Astrocyte (in vitro differentiated cells and primary cell): ENCODE measurements at regions not wholly inside any gene's neighbourhood (a gene's known extent, or its start where the extent isn't known, plus 50 kb on each side); places are given as distances from the start of the nearest gene placed in this dataset.

Experiments used
- DNase-seq: peaks from one replicate; pipeline ENCODE4 v3.0.0-alpha.2; 2010; ENCODE audit warnings: low read depth
- FAIRE-seq: peaks from 2 replicates; lab custom pipeline; 2011; peaks lifted over from hg19 to GRCh38; lab: Jason Lieb, UNC
- H2AFZ ChIP-seq: 2 replicates; pipeline ENCODE4 v1.6.0; 2012; ENCODE audit warnings: low read depth, low read length, inconsistent platforms
- H3K27ac ChIP-seq: 2 replicates; pipeline ENCODE4 v1.5.1; 2011; ENCODE audit warnings: low read depth, low read length, inconsistent platforms
- H3K27me3 ChIP-seq: 2 replicates; pipeline ENCODE4 v1.6.0; 2011; ENCODE audit warnings: low read length, inconsistent platforms; ENCODE audit not compliant: insufficient read depth
- H3K36me3 ChIP-seq: 2 replicates; pipeline ENCODE4 v1.5.1; 2011; ENCODE audit warnings: low read length, inconsistent platforms; ENCODE audit not compliant: insufficient read depth
- H3K4me1 ChIP-seq: 2 replicates; pipeline ENCODE4 v1.5.1; 2011; ENCODE audit warnings: low read length, inconsistent platforms; ENCODE audit not compliant: insufficient read depth
- H3K4me2 ChIP-seq: 2 replicates; pipeline ENCODE4 v1.6.0; 2012; ENCODE audit warnings: low read length, inconsistent platforms
- H3K4me3 ChIP-seq: 2 replicates; pipeline ENCODE4 v1.5.1; 2011; ENCODE audit warnings: low read depth, mild to moderate bottlenecking, low read length, inconsistent platforms; ENCODE audit not compliant: insufficient read depth
- H3K79me2 ChIP-seq: 2 replicates; pipeline ENCODE4 v1.6.0; 2012; ENCODE audit warnings: mild to moderate bottlenecking, low read length, inconsistent platforms; ENCODE audit not compliant: insufficient read depth
- H3K9ac ChIP-seq: 2 replicates; pipeline ENCODE4 v1.6.0; 2012; ENCODE audit warnings: mild to moderate bottlenecking, low read length, inconsistent platforms
- H3K9me3 ChIP-seq: 2 replicates; pipeline ENCODE4 v1.5.1; 2012; ENCODE audit warnings: low read depth, mild to moderate bottlenecking, low read length, inconsistent platforms; ENCODE audit not compliant: insufficient read depth
- H4K20me1 ChIP-seq: 2 replicates; pipeline ENCODE4 v1.6.0; 2012; ENCODE audit warnings: low read length, inconsistent platforms; ENCODE audit not compliant: insufficient read depth
- H3K27ac Mint-ChIP-seq: one replicate; pipeline ENCODE4 v1.8.0; 2021; ENCODE audit warnings: mild to moderate bottlenecking, mixed read lengths; ENCODE audit not compliant: unreplicated experiment
- H3K27me3 Mint-ChIP-seq: one replicate; pipeline ENCODE4 v1.8.0; 2021; ENCODE audit warnings: low read depth, mixed read lengths; ENCODE audit not compliant: unreplicated experiment
- H3K36me3 Mint-ChIP-seq: one replicate; pipeline ENCODE4 v1.8.0; 2021; ENCODE audit warnings: low read depth, mixed read lengths; ENCODE audit not compliant: unreplicated experiment
- H3K4me1 Mint-ChIP-seq: one replicate; pipeline ENCODE4 v1.8.0; 2021; ENCODE audit warnings: low read depth, mixed read lengths; ENCODE audit not compliant: unreplicated experiment
- H3K4me3 Mint-ChIP-seq: one replicate; pipeline ENCODE4 v1.8.0; 2021; ENCODE audit warnings: mild to moderate bottlenecking, moderate library complexity, mixed read lengths; ENCODE audit not compliant: unreplicated experiment
- H3K9me3 Mint-ChIP-seq: one replicate; pipeline ENCODE4 v1.8.0; 2021; ENCODE audit warnings: mild to moderate bottlenecking, mixed read lengths; ENCODE audit not compliant: unreplicated experiment
- EZH2 ChIP-seq: IDR thresholded peaks from 2 replicates; pipeline ENCODE4 v1.6.1; 2012; ENCODE audit warnings: mild to moderate bottlenecking, low read length, inconsistent platforms; ENCODE audit not compliant: insufficient read depth
- TF ChIP-seq, protein P1 (sequence below): IDR thresholded peaks from 2 replicates; pipeline ENCODE4 v1.5.1; 2011; ENCODE audit warnings: low read depth, mild to moderate bottlenecking, inconsistent platforms, low read length, moderate library complexity; ENCODE audit not compliant: insufficient read depth

DNA sequence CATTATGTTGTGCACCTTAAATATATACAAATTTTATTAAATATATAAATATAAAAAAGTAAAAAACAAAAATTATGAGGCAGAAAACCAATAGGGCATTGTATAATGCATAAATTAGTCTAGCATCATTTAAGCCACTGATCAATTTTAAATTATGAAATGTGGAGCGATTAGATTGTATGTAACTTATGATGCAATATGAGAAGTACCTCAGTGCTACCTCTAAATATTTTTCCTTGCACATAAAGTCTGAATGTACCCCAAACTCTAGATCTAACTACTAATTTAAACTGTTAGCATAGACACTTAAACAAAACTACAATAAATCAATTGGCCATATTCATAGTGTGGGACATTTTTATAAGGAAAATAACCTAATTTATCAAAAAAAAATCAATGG is 1178.5 kb upstream of the MIR17HG start:
- Histone ChIP-seq H3K9me3 (no peaks in the 10 kb centered on the region), H3K36me3 (no peaks in the 10 kb centered on the region), H3K4me1 (no peaks in the 10 kb centered on the region), H3K9ac (no peak overlapping the region), H3K4me2 (no peak overlapping the region), H3K27ac (no peak overlapping the region), H4K20me1 (no peaks in the 10 kb centered on the region), H3K79me2 (no peaks in the 10 kb centered on the region), H3K4me3 (no peak overlapping the region), H3K27me3 (no peaks in the 10 kb centered on the region), H2AFZ (no peak overlapping the region)
- DNase-seq (no peak), FAIRE-seq (no peak)
- no peak for TF ChIP-seq EZH2
- TF ChIP-seq, protein P1, sequence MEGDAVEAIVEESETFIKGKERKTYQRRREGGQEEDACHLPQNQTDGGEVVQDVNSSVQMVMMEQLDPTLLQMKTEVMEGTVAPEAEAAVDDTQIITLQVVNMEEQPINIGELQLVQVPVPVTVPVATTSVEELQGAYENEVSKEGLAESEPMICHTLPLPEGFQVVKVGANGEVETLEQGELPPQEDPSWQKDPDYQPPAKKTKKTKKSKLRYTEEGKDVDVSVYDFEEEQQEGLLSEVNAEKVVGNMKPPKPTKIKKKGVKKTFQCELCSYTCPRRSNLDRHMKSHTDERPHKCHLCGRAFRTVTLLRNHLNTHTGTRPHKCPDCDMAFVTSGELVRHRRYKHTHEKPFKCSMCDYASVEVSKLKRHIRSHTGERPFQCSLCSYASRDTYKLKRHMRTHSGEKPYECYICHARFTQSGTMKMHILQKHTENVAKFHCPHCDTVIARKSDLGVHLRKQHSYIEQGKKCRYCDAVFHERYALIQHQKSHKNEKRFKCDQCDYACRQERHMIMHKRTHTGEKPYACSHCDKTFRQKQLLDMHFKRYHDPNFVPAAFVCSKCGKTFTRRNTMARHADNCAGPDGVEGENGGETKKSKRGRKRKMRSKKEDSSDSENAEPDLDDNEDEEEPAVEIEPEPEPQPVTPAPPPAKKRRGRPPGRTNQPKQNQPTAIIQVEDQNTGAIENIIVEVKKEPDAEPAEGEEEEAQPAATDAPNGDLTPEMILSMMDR, result no peak
- Mint-ChIP-seq H3K27ac (no peak overlapping the region), H3K4me3 (no peak overlapping the region), H3K27me3 (no peaks in the 10 kb centered on the region), H3K36me3 (no peaks in the 10 kb centered on the region), H3K4me1 (no peaks in the 10 kb centered on the region), H3K9me3 (no peaks in the 10 kb centered on the region)

DNA sequence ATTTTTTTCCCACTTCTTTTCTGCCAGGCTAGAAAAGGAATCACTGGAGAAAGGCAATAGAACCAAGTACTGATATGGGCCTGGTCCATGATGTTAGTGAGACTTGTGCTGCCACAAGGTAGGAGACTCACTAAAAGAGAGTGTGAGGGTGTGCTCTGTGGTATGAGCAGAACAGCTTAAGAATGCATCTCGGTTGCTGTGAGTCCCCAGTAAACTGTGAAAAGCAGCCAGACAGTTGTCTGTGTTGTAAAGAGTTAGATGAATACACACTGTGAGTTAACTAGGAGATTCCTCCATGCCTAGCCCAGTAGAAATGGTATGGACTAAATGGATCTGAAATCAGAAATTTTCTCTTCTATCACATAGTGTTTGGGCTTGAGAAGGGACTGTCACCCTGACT is 1177.3 kb upstream of the MIR17HG start:
- Mint-ChIP-seq H3K4me1 (no peaks in the 10 kb centered on the region), H3K9me3 (no peaks in the 10 kb centered on the region), H3K27me3 (no peaks in the 10 kb centered on the region), H3K4me3 (no peak overlapping the region), H3K36me3 (no peaks in the 10 kb centered on the region), H3K27ac (no peak overlapping the region)
- no peak overlapping the region for H3K4me2 ChIP-seq
- no peak for TF ChIP-seq EZH2
- TF ChIP-seq, protein P1, result no peak
- FAIRE-seq (no peak), DNase-seq (no peak)
- H3K9ac ChIP-seq, result no peak overlapping the region
- no peaks in the 10 kb centered on the region for H3K27me3 ChIP-seq
- no peaks in the 10 kb centered on the region for H3K36me3 ChIP-seq
- H4K20me1 ChIP-seq, result no peaks in the 10 kb centered on the region
- no peak overlapping the region for H2AFZ ChIP-seq
- H3K4me1 ChIP-seq, result no peaks in the 10 kb centered on the region
- no peaks in the 10 kb centered on the region for H3K79me2 ChIP-seq
- H3K27ac ChIP-seq, result no peak overlapping the region
- H3K4me3 ChIP-seq, result no peak overlapping the region
- H3K9me3 ChIP-seq, result no peaks in the 10 kb centered on the region

DNA sequence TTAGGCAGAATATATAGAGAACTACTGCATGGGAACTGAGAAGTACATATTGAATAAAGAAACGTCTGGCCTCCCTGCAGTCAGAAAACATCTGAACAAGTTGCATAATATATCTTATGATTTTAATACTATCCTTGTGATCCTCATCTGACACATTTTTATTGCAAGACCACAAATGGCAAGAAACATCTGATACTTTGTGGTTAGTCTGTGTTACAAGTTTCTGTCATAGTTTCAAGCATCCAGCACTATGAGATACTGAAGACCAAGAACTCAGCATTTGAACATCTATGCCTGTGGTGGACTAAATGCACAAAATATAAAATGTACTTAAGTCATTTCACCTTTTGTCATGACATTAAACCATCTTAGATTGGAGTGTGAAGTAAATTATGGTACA is 1175.8 kb upstream of the MIR17HG start:
- no peak overlapping the region for H2AFZ ChIP-seq
- TF ChIP-seq, protein P1, result no peak
- no peak for TF ChIP-seq EZH2
- no peak overlapping the region for H3K27ac ChIP-seq
- H3K36me3 ChIP-seq, result no peaks in the 10 kb centered on the region
- H3K27ac Mint-ChIP-seq, result no peak overlapping the region
- H3K4me2 ChIP-seq, result no peak overlapping the region
- no peaks in the 10 kb centered on the region for H3K9me3 Mint-ChIP-seq
- no peak overlapping the region for H3K4me3 ChIP-seq
- H3K4me1 ChIP-seq, result no peaks in the 10 kb centered on the region
- H3K9me3 ChIP-seq, result no peaks in the 10 kb centered on the region
- no peak overlapping the region for H3K9ac ChIP-seq
- DNase-seq (peak; percentile 3), FAIRE-seq (no peak)
- no peaks in the 10 kb centered on the region for H3K36me3 Mint-ChIP-seq
- H3K4me3 Mint-ChIP-seq, result no peak overlapping the region
- H3K27me3 ChIP-seq, result no peaks in the 10 kb centered on the region
- H3K79me2 ChIP-seq, result no peaks in the 10 kb centered on the region
- no peaks in the 10 kb centered on the region for H3K4me1 Mint-ChIP-seq
- no peaks in the 10 kb centered on the region for H4K20me1 ChIP-seq
- no peaks in the 10 kb centered on the region for H3K27me3 Mint-ChIP-seq
